GM18499 (cell line): ENCODE measurements at regions not wholly inside any gene's neighbourhood (a gene's known extent, or its start where the extent isn't known, plus 50 kb on each side); places are given as distances from the start of the nearest gene placed in this dataset.
A peak's percentile ranks its signal among the peaks of the same experiment; 100 is the strongest.

ENCODE experiments used
- ATAC-seq: cut with Tn5 transposase; IDR thresholded peaks from one replicate; pipeline ENCODE4 v1.9.1; 2021; ENCODE audit warnings: moderate number of reproducible peaks; ENCODE audit not compliant: insufficient read depth, unreplicated experiment

- ATAC-seq: peak; percentile 28
These were observed 141.0 kb downstream of the RPIA start for GRCh38 chr2:88832311-88832991.

GRCh38 chr2:88832992-88833389, 141.5 kb downstream of the RPIA start:
- no peak for ATAC-seq

GRCh38 chr2:88834376-88834775, 142.9 kb downstream of the RPIA start:
- ATAC-seq: no peak

- ATAC-seq: no peak
These were observed 143.4 kb downstream of the RPIA start for GRCh38 chr2:88834866-88835265.

- ATAC-seq: no peak
These were observed 144.3 kb downstream of the RPIA start for GRCh38 chr2:88835726-88836125.

- ATAC-seq: no peak
These were observed 144.9 kb downstream of the RPIA start for GRCh38 chr2:88836351-88836750.

- peak; percentile 4 for ATAC-seq
These were observed 146.2 kb downstream of the RPIA start for GRCh38 chr2:88837511-88838160.

GRCh38 chr2:88838165-88838635, 146.7 kb downstream of the RPIA start:
- ATAC-seq: peak; percentile 67

GRCh38 chr2:88841224-88841929, 149.9 kb downstream of the RPIA start:
- ATAC-seq: no peak

GRCh38 chr2:88842656-88843460, 151.4 kb downstream of the RPIA start:
- ATAC-seq: no peak

GRCh38 chr2:88843651-88844050, 152.2 kb downstream of the RPIA start:
- no peak for ATAC-seq

- ATAC-seq: no peak
These were observed 153.5 kb downstream of the RPIA start for GRCh38 chr2:88844960-88845359.

GRCh38 chr2:88845772-88846661, 154.5 kb downstream of the RPIA start:
- peak; percentile 72 for ATAC-seq

- no peak for ATAC-seq
These were observed 161.4 kb downstream of the RPIA start for GRCh38 chr2:88852753-88853402.

GRCh38 chr2:88853403-88853790, 161.9 kb downstream of the RPIA start:
- no peak for ATAC-seq

- no peak for ATAC-seq
These were observed 163.1 kb downstream of the RPIA start for GRCh38 chr2:88854528-88854927.

- ATAC-seq: peak; percentile 29
These were observed 164.3 kb downstream of the RPIA start for GRCh38 chr2:88855620-88856408.

- no peak for ATAC-seq
These were observed 165.1 kb downstream of the RPIA start for GRCh38 chr2:88856409-88857135.
